ENCODE measurements at regions not wholly inside any gene's neighbourhood (a gene's known extent, or its start where the extent isn't known, plus 50 kb on each side); places are given as distances from the start of the nearest gene placed in this dataset.

- intact Hi-C loops (cut with DNase I; ENCODE audit: low total_unique reads), result no loop called here
- ATAC-seq, result no peak
- Histone ChIP-seq H3K4me3 (no peak overlapping the region), H3K27ac (no peak overlapping the region), H3K27me3 (no peaks in the 10 kb centered on the region), H3K4me1 (no peaks in the 10 kb centered on the region), H3K36me3 (no peaks in the 10 kb centered on the region), H3K9me3 (no peaks in the 10 kb centered on the region)
- DNase-seq, result no peak
- TF ChIP-seq CTCF (IDR thresholded peaks at IDR 0.05 in 4 of 5, conservative IDR thresholded peaks at IDR 0.05 in 1 of 5) (no peak), POLR2A (IDR thresholded peaks at IDR 0.05) (no peak)
- in situ Hi-C loops (cut with MboI; ENCODE audit: low sequenced_read_pairs in 4 of 4), result no loop called here
These were observed 181.4 kb downstream of the SIM1 start for GRCh38 chr6:100283285-100283684.

GRCh38 chr6:100281471-100281901 is 183.2 kb downstream of the SIM1 start:
- no peak for ATAC-seq
- in situ Hi-C loops (cut with MboI; ENCODE audit: low sequenced_read_pairs in 4 of 4) (no loop called here), intact Hi-C loops (cut with DNase I; ENCODE audit: low total_unique reads) (no loop called here)
- Histone ChIP-seq H3K27me3 (no peaks in the 10 kb centered on the region), H3K9me3 (no peaks in the 10 kb centered on the region), H3K4me1 (no peaks in the 10 kb centered on the region), H3K4me3 (peak overlapping the region; percentile 21 to 41 (median 30)), H3K27ac (no peak overlapping the region), H3K36me3 (no peaks in the 10 kb centered on the region)
- TF ChIP-seq POLR2A (IDR thresholded peaks at IDR 0.05) (no peak), CTCF (IDR thresholded peaks at IDR 0.05 in 4 of 5, conservative IDR thresholded peaks at IDR 0.05 in 1 of 5) (no peak)
- DNase-seq, result no peak

GRCh38 chr6:100276311-100277057 is 188.2 kb downstream of the SIM1 start:
- in situ Hi-C loops (cut with MboI; ENCODE audit: low sequenced_read_pairs in 4 of 4), result no loop called here
- no peak for TF ChIP-seq CTCF (IDR thresholded peaks at IDR 0.05 in 4 of 5, conservative IDR thresholded peaks at IDR 0.05 in 1 of 5)
- no peak for TF ChIP-seq POLR2A (IDR thresholded peaks at IDR 0.05)
- ATAC-seq (no peak), DNase-seq (no peak)
- no peak overlapping the region for H3K4me3 ChIP-seq
- H3K9me3 ChIP-seq, result no peaks in the 10 kb centered on the region
- no peaks in the 10 kb centered on the region for H3K27me3 ChIP-seq
- H3K4me1 ChIP-seq, result no peaks in the 10 kb centered on the region
- no peaks in the 10 kb centered on the region for H3K36me3 ChIP-seq
- intact Hi-C loops (cut with DNase I; ENCODE audit: low total_unique reads), result no loop called here
- H3K27ac ChIP-seq, result no peak overlapping the region

GRCh38 chr6:100274147-100274546 is 190.6 kb downstream of the SIM1 start:
- Histone ChIP-seq H3K4me1 (no peaks in the 10 kb centered on the region), H3K27me3 (no peaks in the 10 kb centered on the region), H3K4me3 (no peak overlapping the region), H3K27ac (no peak overlapping the region), H3K9me3 (no peaks in the 10 kb centered on the region), H3K36me3 (no peaks in the 10 kb centered on the region)
- DNase-seq (no peak), ATAC-seq (no peak)
- intact Hi-C loops (cut with DNase I; ENCODE audit: low total_unique reads) (no loop called here), in situ Hi-C loops (cut with MboI; ENCODE audit: low sequenced_read_pairs in 4 of 4) (no loop called here)
- TF ChIP-seq POLR2A (IDR thresholded peaks at IDR 0.05) (no peak), CTCF (IDR thresholded peaks at IDR 0.05 in 4 of 5, conservative IDR thresholded peaks at IDR 0.05 in 1 of 5) (no peak)

GRCh38 chr6:100271625-100272024 is 193.1 kb downstream of the SIM1 start:
- ATAC-seq (no peak), DNase-seq (no peak)
- in situ Hi-C loops (cut with MboI; ENCODE audit: low sequenced_read_pairs in 4 of 4) (no loop called here), intact Hi-C loops (cut with DNase I; ENCODE audit: low total_unique reads) (no loop called here)
- Histone ChIP-seq H3K27me3 (no peaks in the 10 kb centered on the region), H3K27ac (no peak overlapping the region), H3K36me3 (no peaks in the 10 kb centered on the region), H3K4me3 (no peak overlapping the region), H3K4me1 (no peaks in the 10 kb centered on the region), H3K9me3 (no peaks in the 10 kb centered on the region)
- no peak for TF ChIP-seq POLR2A (IDR thresholded peaks at IDR 0.05)
- no peak for TF ChIP-seq CTCF (IDR thresholded peaks at IDR 0.05 in 4 of 5, conservative IDR thresholded peaks at IDR 0.05 in 1 of 5)
